ENCODE measurements at regions not wholly inside any gene's neighbourhood (a gene's known extent, or its start where the extent isn't known, plus 50 kb on each side); places are given as distances from the start of the nearest gene placed in this dataset.

GRCh38 chr10:111481261-111481826 lies 404.5 kb downstream of the ADRA2A start:
- TF ChIP-seq CTCF (IDR thresholded peaks at IDR 0.05) (no peak), POLR2A (IDR thresholded peaks at IDR 0.05) (no peak)
